ENCODE measurements at regions not wholly inside any gene's neighbourhood (a gene's known extent, or its start where the extent isn't known, plus 50 kb on each side); places are given as distances from the start of the nearest gene placed in this dataset.
A peak's percentile ranks its signal among the peaks of the same experiment; 100 is the strongest.

GRCh38 chr12:126974779-126975178 is 1292.2 kb upstream of the TMEM132C start:
- TF ChIP-seq CTCF (conservative IDR thresholded peaks at IDR 0.05), result peak; percentile 22; the same call in 1 of the 2 replicates
- TF ChIP-seq ZFX (IDR thresholded peaks at IDR 0.05), result no peak
